Fibroblast of lung (primary cell): ENCODE measurements at regions not wholly inside any gene's neighbourhood (a gene's known extent, or its start where the extent isn't known, plus 50 kb on each side); places are given as distances from the start of the nearest gene placed in this dataset.

Experiments
- DNase-seq, 2 donors: peaks; one replicate each; pipeline versions ENCODE4 v3.0.0 to v3.0.0-alpha.2; 2010; ENCODE audit warnings: low read depth in 2 of 2
- H2AFZ ChIP-seq: 2 replicates; pipeline ENCODE4 v1.5.1; 2012; ENCODE audit warnings: low read length, control low read depth, inconsistent platforms
- H3K27ac ChIP-seq: 2 replicates; pipeline ENCODE4 v1.5.1; 2011; ENCODE audit warnings: low read length, control low read depth; ENCODE audit not compliant: insufficient read depth
- H3K27me3 ChIP-seq: 2 replicates; pipeline ENCODE4 v1.5.1; 2011; ENCODE audit warnings: mild to moderate bottlenecking, low read length; ENCODE audit not compliant: control insufficient read depth, insufficient read depth
- H3K36me3 ChIP-seq: 2 replicates; pipeline ENCODE4 v1.5.1; 2011; ENCODE audit warnings: low read length; ENCODE audit not compliant: control insufficient read depth, insufficient read depth
- H3K4me1 ChIP-seq: 2 replicates; pipeline ENCODE4 v1.5.1; 2011; ENCODE audit warnings: low read length; ENCODE audit not compliant: control insufficient read depth, insufficient read depth; ENCODE audit errors: extremely low read depth
- H3K4me2 ChIP-seq: 2 replicates; pipeline ENCODE4 v1.5.1; 2011; ENCODE audit warnings: low read length, control low read depth; ENCODE audit not compliant: insufficient read depth; ENCODE audit errors: extremely low read depth
- H3K4me3 ChIP-seq, 4 experiments: fragments of 200-600 bp in 1 of 4; sonication (generic) in 1 of 4; replicated peaks in 1 of 4; 2 replicates each; pipeline ENCODE4 v1.5.1; 2011 to 2016; ENCODE audit warnings: low read length in 4 of 4, low read depth in 3 of 4, mild to moderate bottlenecking in 3 of 4, control low read depth in 2 of 4, inconsistent platforms in 1 of 4, mixed read lengths in 1 of 4; ENCODE audit not compliant: insufficient read depth in 1 of 4; ENCODE audit errors: control extremely low read depth in 1 of 4
- H3K79me2 ChIP-seq: 2 replicates; pipeline ENCODE4 v1.5.1; 2012; ENCODE audit warnings: mild to moderate bottlenecking, low read length, inconsistent platforms; ENCODE audit not compliant: control insufficient read depth, insufficient read depth
- H3K9ac ChIP-seq: 2 replicates; pipeline ENCODE4 v1.5.1; 2011; ENCODE audit warnings: mild to moderate bottlenecking, low read length, control low read depth; ENCODE audit not compliant: insufficient read depth
- H3K9me3 ChIP-seq: 2 replicates; pipeline ENCODE4 v1.5.1; 2012; ENCODE audit warnings: low read depth, low read length; ENCODE audit not compliant: control insufficient read depth, insufficient read depth
- H4K20me1 ChIP-seq: 2 replicates; pipeline ENCODE4 v1.5.1; 2011; ENCODE audit warnings: low read length; ENCODE audit not compliant: control insufficient read depth, insufficient read depth; ENCODE audit errors: extremely low read depth
- EZH2 ChIP-seq: IDR thresholded peaks from 2 replicates; pipeline ENCODE4 v1.5.1; 2012; ENCODE audit warnings: low read length, control low read depth, mild to moderate bottlenecking; ENCODE audit errors: missing control alignments
- TF ChIP-seq, protein P1 (sequence below), 2 donors: IDR thresholded peaks in 1 of 2; conservative IDR thresholded peaks in 1 of 2; 1 replicate in 1 of 2; 2 replicates in 1 of 2; pipeline ENCODE4 v1.5.1; 2011 to 2012; ENCODE audit warnings: low read length in 2 of 2, control low read depth in 1 of 2, inconsistent platforms in 1 of 2, low read depth in 1 of 2, mild to moderate bottlenecking in 1 of 2

DNA sequence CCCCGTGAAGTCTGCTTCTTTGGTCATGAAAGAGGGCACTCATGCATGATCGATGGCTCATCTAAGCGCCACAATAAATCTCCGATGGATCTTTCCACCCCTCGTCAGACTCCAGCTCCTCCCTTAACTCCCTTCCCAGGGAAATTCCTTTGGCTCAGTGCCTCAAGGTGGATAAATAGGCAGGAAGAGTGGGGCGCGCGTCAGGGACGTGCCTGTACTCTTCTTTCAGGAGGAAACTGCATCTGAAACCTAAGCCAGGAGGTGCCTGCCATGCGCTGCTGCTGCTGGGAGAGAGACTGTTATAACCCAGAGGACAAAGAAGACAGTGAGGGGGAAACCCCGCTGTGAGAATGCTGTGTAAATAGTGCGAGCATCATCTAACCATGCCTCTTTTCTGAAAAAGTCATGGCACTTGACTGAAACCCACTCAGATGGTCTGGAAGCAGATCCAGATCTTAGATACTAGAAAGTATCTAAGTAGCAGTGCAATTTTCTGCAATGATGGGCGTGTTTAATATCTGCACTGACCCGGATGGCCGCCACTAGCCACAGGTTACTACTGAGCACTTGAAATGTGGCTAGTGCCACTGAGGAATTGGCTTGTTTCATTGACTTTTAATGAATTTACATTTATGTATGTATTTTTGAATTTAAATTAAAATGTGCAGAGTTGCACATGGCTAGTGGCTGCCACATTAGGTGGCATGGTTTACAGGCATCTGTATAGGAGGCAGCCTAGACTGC is 120.3 kb upstream of the BASP1 start:
- Histone ChIP-seq H3K36me3 (no peaks in the 10 kb centered on the region), H3K4me3 (no peak overlapping the region), H4K20me1 (no peaks in the 10 kb centered on the region), H2AFZ (no peak overlapping the region), H3K79me2 (no peaks in the 10 kb centered on the region), H3K4me2 (no peak overlapping the region), H3K9me3 (no peaks in the 10 kb centered on the region), H3K27me3 (no peaks in the 10 kb centered on the region), H3K4me1 (no peaks in the 10 kb centered on the region), H3K9ac (no peak overlapping the region), H3K27ac (no peak overlapping the region)
- no peak for DNase-seq
- no peak for TF ChIP-seq EZH2
- TF ChIP-seq, protein P1, sequence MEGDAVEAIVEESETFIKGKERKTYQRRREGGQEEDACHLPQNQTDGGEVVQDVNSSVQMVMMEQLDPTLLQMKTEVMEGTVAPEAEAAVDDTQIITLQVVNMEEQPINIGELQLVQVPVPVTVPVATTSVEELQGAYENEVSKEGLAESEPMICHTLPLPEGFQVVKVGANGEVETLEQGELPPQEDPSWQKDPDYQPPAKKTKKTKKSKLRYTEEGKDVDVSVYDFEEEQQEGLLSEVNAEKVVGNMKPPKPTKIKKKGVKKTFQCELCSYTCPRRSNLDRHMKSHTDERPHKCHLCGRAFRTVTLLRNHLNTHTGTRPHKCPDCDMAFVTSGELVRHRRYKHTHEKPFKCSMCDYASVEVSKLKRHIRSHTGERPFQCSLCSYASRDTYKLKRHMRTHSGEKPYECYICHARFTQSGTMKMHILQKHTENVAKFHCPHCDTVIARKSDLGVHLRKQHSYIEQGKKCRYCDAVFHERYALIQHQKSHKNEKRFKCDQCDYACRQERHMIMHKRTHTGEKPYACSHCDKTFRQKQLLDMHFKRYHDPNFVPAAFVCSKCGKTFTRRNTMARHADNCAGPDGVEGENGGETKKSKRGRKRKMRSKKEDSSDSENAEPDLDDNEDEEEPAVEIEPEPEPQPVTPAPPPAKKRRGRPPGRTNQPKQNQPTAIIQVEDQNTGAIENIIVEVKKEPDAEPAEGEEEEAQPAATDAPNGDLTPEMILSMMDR (conservative IDR thresholded peaks at IDR 0.05 in 1 of 2, IDR thresholded peaks at IDR 0.05 in 1 of 2; ENCODE audit: low read depth in 1 of 2, low read length in 2 of 2): no peak

DNA sequence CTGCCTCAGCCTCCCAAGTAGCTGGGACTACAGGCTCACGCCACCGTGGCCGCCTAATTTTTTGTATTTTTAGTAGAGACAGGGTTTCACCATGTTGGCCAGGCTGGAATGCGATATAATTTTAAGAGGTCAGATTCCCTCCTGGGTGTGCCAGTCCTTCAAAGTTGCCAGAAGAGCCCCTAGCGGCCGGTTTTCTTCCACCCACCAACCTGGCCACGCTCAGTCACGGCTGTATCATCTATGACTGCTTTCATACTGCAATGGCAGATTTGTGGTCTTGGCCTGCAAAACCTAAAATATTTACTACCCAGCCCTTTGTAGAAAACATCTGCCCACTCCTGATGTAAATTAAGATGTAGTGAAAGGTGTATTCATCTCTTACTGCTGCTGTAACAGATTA is 117.5 kb upstream of the BASP1 start:
- no peak overlapping the region for H3K4me2 ChIP-seq
- no peaks in the 10 kb centered on the region for H3K4me1 ChIP-seq
- DNase-seq: no peak

DNA sequence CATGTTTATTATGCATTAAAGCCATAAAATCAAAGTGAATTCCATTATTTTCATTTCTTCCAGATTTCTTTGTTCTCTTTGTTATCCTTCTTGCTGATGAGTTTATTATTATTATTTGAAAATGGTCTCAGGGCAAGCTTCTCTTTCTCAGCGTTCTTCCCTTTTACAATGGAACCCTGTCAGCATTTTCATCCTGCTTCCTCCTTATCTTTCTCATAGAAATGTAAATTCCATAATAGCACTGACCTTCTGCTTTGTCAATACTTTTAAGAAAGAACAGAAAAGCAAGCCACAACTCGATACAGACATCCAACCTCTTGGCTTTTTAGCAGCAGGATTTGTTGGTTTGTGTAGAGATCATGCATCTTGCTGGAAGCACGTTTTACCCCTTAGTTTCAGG is 114.0 kb upstream of the BASP1 start:
- Histone ChIP-seq H3K9me3 (no peaks in the 10 kb centered on the region), H3K36me3 (no peaks in the 10 kb centered on the region), H3K27ac (no peak overlapping the region), H3K4me3 (no peak overlapping the region), H2AFZ (no peak overlapping the region), H4K20me1 (no peaks in the 10 kb centered on the region), H3K4me2 (no peak overlapping the region), H3K9ac (no peak overlapping the region), H3K4me1 (peaks cover 12% of the 10 kb centered on the region), H3K79me2 (no peaks in the 10 kb centered on the region), H3K27me3 (no peaks in the 10 kb centered on the region)
- DNase-seq: no peak
- TF ChIP-seq EZH2: no peak
- TF ChIP-seq, protein P1 (conservative IDR thresholded peaks at IDR 0.05 in 1 of 2, IDR thresholded peaks at IDR 0.05 in 1 of 2; ENCODE audit: low read depth in 1 of 2, low read length in 2 of 2): no peak

More for the DNA sequence above, 117.5 kb upstream of the BASP1 start:
- no peak overlapping the region for H3K4me3 ChIP-seq
- no peak overlapping the region for H3K9ac ChIP-seq
- no peak overlapping the region for H3K27ac ChIP-seq
- no peak overlapping the region for H2AFZ ChIP-seq
- H4K20me1 ChIP-seq: no peaks in the 10 kb centered on the region
- TF ChIP-seq EZH2: no peak
- TF ChIP-seq, protein P1 (conservative IDR thresholded peaks at IDR 0.05 in 1 of 2, IDR thresholded peaks at IDR 0.05 in 1 of 2; ENCODE audit: low read depth in 1 of 2, low read length in 2 of 2): no peak
- no peaks in the 10 kb centered on the region for H3K36me3 ChIP-seq
- no peaks in the 10 kb centered on the region for H3K9me3 ChIP-seq
- H3K27me3 ChIP-seq: no peaks in the 10 kb centered on the region
- H3K79me2 ChIP-seq: no peaks in the 10 kb centered on the region
